ENCODE measurements at regions not wholly inside any gene's neighbourhood (a gene's known extent, or its start where the extent isn't known, plus 50 kb on each side); places are given as distances from the start of the nearest gene placed in this dataset.
"Not testable (repeated sequence)": the region's sequence is repeated elsewhere in the genome, so short reads cannot be mapped to it uniquely, and the experiment has no call there.

DNA sequence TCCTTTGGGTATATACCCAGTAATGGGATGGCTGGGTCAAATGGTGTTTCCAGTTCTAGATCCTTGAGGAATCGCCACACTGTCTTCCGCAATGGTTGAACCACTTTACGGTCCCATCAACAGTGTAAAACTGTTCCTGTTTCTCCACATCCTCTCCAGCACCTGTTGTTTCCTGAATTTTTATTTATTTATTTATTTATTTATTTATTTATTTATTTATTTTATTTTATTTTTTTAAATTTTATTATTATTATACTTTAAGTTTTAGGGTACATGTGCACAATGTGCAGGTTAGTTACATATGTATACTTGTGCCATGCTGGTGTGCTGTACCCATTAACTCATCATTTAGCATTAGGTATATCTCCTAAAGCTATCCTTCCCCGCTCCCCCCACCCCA is 456.0 kb downstream of the SEMA3D start:
- not testable (repeated sequence) for TF ChIP-seq EZH2 (optimal IDR thresholded peaks at IDR 0.05; ENCODE audit: low read depth, low read length)
- TF ChIP-seq, protein P1, sequence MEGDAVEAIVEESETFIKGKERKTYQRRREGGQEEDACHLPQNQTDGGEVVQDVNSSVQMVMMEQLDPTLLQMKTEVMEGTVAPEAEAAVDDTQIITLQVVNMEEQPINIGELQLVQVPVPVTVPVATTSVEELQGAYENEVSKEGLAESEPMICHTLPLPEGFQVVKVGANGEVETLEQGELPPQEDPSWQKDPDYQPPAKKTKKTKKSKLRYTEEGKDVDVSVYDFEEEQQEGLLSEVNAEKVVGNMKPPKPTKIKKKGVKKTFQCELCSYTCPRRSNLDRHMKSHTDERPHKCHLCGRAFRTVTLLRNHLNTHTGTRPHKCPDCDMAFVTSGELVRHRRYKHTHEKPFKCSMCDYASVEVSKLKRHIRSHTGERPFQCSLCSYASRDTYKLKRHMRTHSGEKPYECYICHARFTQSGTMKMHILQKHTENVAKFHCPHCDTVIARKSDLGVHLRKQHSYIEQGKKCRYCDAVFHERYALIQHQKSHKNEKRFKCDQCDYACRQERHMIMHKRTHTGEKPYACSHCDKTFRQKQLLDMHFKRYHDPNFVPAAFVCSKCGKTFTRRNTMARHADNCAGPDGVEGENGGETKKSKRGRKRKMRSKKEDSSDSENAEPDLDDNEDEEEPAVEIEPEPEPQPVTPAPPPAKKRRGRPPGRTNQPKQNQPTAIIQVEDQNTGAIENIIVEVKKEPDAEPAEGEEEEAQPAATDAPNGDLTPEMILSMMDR (IDR thresholded peaks at IDR 0.05; ENCODE audit: low read length) = not testable (repeated sequence)

Data from MM.1S (cell line).